ENCODE measurements at regions not wholly inside any gene's neighbourhood (a gene's known extent, or its start where the extent isn't known, plus 50 kb on each side); places are given as distances from the start of the nearest gene placed in this dataset.

GRCh38 chr9:131799177-131799823 is 59.4 kb upstream of the RAPGEF1 start (continued):
- TF ChIP-seq, protein P1, sequence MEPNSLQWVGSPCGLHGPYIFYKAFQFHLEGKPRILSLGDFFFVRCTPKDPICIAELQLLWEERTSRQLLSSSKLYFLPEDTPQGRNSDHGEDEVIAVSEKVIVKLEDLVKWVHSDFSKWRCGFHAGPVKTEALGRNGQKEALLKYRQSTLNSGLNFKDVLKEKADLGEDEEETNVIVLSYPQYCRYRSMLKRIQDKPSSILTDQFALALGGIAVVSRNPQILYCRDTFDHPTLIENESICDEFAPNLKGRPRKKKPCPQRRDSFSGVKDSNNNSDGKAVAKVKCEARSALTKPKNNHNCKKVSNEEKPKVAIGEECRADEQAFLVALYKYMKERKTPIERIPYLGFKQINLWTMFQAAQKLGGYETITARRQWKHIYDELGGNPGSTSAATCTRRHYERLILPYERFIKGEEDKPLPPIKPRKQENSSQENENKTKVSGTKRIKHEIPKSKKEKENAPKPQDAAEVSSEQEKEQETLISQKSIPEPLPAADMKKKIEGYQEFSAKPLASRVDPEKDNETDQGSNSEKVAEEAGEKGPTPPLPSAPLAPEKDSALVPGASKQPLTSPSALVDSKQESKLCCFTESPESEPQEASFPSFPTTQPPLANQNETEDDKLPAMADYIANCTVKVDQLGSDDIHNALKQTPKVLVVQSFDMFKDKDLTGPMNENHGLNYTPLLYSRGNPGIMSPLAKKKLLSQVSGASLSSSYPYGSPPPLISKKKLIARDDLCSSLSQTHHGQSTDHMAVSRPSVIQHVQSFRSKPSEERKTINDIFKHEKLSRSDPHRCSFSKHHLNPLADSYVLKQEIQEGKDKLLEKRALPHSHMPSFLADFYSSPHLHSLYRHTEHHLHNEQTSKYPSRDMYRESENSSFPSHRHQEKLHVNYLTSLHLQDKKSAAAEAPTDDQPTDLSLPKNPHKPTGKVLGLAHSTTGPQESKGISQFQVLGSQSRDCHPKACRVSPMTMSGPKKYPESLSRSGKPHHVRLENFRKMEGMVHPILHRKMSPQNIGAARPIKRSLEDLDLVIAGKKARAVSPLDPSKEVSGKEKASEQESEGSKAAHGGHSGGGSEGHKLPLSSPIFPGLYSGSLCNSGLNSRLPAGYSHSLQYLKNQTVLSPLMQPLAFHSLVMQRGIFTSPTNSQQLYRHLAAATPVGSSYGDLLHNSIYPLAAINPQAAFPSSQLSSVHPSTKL (CRISPR knock-in tag; IDR thresholded peaks at IDR 0.05) = peak; percentile 50
- 0 out of 2 replicates have a peak, but pooled peaks have one; percentile 46 for TF ChIP-seq TOPORS (CRISPR knock-in tag; IDR thresholded peaks at IDR 0.05)
- no peak for TF ChIP-seq HNRNPL (IDR thresholded peaks at IDR 0.05; ENCODE audit: low read depth, low read length)
- TF ChIP-seq EED (CRISPR knock-in tag; IDR thresholded peaks at IDR 0.05) = peak; percentile 43; the same call in 1 of the 2 replicates
- TF ChIP-seq XBP1 (CRISPR knock-in tag; IDR thresholded peaks at IDR 0.05) = peak; percentile 87; the same call in 1 of the 2 replicates
- no peak for TF ChIP-seq SNRNP70 (IDR thresholded peaks at IDR 0.05; ENCODE audit: low read depth, low read length)
- peak; percentile 44 for TF ChIP-seq ZNF781 (CRISPR knock-in tag; IDR thresholded peaks at IDR 0.05; ENCODE audit: borderline replicate concordance, not compliant biosample characterization)
- no peak for TF ChIP-seq SIX1 (CRISPR knock-in tag; IDR thresholded peaks at IDR 0.05; ENCODE audit: borderline replicate concordance)
- TF ChIP-seq TEAD2 (CRISPR knock-in tag; IDR thresholded peaks at IDR 0.05) = peak; percentile 86; the same call in 1 of the 2 replicates
- no peak for TF ChIP-seq ZNF432 (CRISPR knock-in tag; IDR thresholded peaks at IDR 0.05; ENCODE audit: borderline replicate concordance)
- TF ChIP-seq, protein P2, sequence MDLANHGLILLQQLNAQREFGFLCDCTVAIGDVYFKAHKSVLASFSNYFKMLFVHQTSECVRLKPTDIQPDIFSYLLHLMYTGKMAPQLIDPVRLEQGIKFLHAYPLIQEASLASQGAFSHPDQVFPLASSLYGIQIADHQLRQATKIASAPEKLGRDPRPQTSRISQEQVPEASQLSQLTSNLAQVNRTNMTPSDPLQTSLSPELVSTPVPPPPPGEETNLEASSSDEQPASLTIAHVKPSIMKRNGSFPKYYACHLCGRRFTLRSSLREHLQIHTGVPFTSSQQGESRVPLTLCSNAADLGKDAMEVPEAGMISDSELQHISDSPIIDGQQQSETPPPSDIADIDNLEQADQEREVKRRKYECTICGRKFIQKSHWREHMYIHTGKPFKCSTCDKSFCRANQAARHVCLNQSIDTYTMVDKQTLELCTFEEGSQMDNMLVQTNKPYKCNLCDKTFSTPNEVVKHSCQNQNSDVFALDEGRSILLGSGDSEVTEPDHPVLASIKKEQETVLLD (CRISPR knock-in tag; IDR thresholded peaks at IDR 0.05; ENCODE audit: low read depth) = 0 out of 2 replicates have a peak, but pooled peaks have one; percentile 38
- TF ChIP-seq ZFP37 (CRISPR knock-in tag; IDR thresholded peaks at IDR 0.05; ENCODE audit: borderline replicate concordance) = peak; percentile 87; the same call in 1 of the 2 replicates
- no peak for TF ChIP-seq ZNF567 (CRISPR knock-in tag; IDR thresholded peaks at IDR 0.05; ENCODE audit: borderline replicate concordance)
- peak; percentile 72 for TF ChIP-seq TFE3 (CRISPR knock-in tag; IDR thresholded peaks at IDR 0.05)
- TF ChIP-seq MED1 (CRISPR knock-in tag; IDR thresholded peaks at IDR 0.05) = peak; percentile 57; the same call in 1 of the 2 replicates
- peak in 1 of 2 experiments; percentile 80; a peak in 2 of 4 replicates for TF ChIP-seq KLF16 (CRISPR knock-in tag; IDR thresholded peaks at IDR 0.05)
- TF ChIP-seq TCF7 (IDR thresholded peaks at IDR 0.05; ENCODE audit: low read depth) = no peak
- peak; percentile 53; the same call in 1 of the 2 replicates for TF ChIP-seq HOXA9 (CRISPR knock-in tag; IDR thresholded peaks at IDR 0.05; ENCODE audit: borderline replicate concordance)
- TF ChIP-seq MEIS2 (CRISPR knock-in tag; IDR thresholded peaks at IDR 0.05) = peak; percentile 74; the same call in 1 of the 2 replicates
- 0 out of 2 replicates have a peak, but pooled peaks have one; percentile 39 for TF ChIP-seq FOSL2 (CRISPR knock-in tag; IDR thresholded peaks at IDR 0.05)
- TF ChIP-seq, protein P3, sequence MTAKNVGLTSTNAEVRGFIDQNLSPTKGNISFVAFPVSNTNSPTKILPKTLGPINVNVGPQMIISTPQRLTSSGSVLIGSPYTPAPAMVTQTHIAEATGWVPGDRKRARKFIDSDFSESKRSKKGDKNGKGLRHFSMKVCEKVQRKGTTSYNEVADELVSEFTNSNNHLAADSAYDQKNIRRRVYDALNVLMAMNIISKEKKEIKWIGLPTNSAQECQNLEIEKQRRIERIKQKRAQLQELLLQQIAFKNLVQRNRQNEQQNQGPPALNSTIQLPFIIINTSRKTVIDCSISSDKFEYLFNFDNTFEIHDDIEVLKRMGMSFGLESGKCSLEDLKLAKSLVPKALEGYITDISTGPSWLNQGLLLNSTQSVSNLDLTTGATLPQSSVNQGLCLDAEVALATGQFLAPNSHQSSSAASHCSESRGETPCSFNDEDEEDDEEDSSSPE (CRISPR knock-in tag; IDR thresholded peaks at IDR 0.05) = 0 out of 2 replicates have a peak, but pooled peaks have one; percentile 28
